ENCODE measurements at regions not wholly inside any gene's neighbourhood (a gene's known extent, or its start where the extent isn't known, plus 50 kb on each side); places are given as distances from the start of the nearest gene placed in this dataset.

DNA sequence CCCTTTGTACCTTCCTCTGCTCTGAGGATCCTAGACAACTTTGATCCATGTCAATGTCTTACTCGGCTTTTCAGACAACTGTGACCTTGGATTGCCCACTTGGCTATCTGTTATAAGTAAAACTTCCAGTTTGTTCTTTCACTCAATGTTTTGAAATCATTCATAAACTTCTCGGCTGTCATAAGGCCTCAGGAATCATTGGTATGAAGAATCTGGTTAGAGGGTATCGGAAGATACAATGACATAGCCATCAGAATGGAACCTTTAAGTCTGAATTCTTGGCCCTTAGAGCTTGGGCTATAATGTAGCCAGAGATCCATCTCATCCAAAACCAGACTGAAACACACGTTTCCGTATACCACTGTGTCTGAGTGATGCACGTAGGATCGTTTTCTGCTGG lies 59.0 kb upstream of the WDR1 start:
- ChIA-PET CTCF (no interaction called here), POLR2A (ENCODE audit: unreplicated experiment) (no interaction called here)
- Histone ChIP-seq H2BK5ac (ENCODE audit: low read depth, low read length, poor library complexity, severe bottlenecking) (peak overlapping the region; percentile 76), H2BK20ac (ENCODE audit: low read depth, low read length) (no peak overlapping the region), H3K36me3 (ENCODE audit: control insufficient read depth, insufficient read depth, low read length) (no peaks in the 10 kb centered on the region), H4K5ac (ENCODE audit: low read depth, low read length) (no peak overlapping the region; the same call in 1 of the 2 replicates), H3K4me3 (ENCODE audit: insufficient read depth, low read depth, low read length) (no peak overlapping the region), H3K18ac (ENCODE audit: low read depth, low read length) (peak overlapping the region; percentile 51; the same call in 1 of the 2 replicates), H3K4ac (ENCODE audit: low read depth, low read length) (no peak overlapping the region), H2BK15ac (ENCODE audit: low read depth, low read length) (no peak overlapping the region; the same call in 2 of the 3 replicates), H3K79me1 (ENCODE audit: low read depth in 1 of 2, low read length in 2 of 2) (no peaks in the 10 kb centered on the region), H3K14ac (replicated peaks; ENCODE audit: low read depth, low read length) (no peak overlapping the region; the same call in 1 of the 2 replicates), H3K9me1 (ENCODE audit: insufficient read depth, low read length) (no peaks in the 10 kb centered on the region), H2AFZ (replicated peaks; ENCODE audit: low read length, poor library complexity) (no peak overlapping the region), H3K9ac (ENCODE audit: low read depth, low read length) (no peak overlapping the region), H3K56ac (ENCODE audit: extremely low read depth, insufficient read depth, low read length) (no peak overlapping the region), H4K91ac (ENCODE audit: insufficient read depth, low read depth, low read length) (peak overlapping the region; percentile 47; the same call in 1 of the 2 replicates), H3K9me3 (ENCODE audit: control insufficient read depth, insufficient read depth, low read length) (no peaks in the 10 kb centered on the region), H2BK120ac (ENCODE audit: low read depth, low read length) (peak overlapping the region; percentile 61; the same call in 1 of the 2 replicates), H4K8ac (ENCODE audit: low read depth in 2 of 2, low read length in 2 of 2) (no peak overlapping the region; a peak in 1 of 4 replicates), H3K4me1 (ENCODE audit: control insufficient read depth, insufficient read depth, low read length) (peaks cover 4% of the 10 kb centered on the region; the same call in 1 of the 2 replicates), H3K27me3 (ENCODE audit: control insufficient read depth, insufficient read depth, low read length) (no peaks in the 10 kb centered on the region), H3K23ac (ENCODE audit: low read depth, low read length) (no peak overlapping the region), H2AK5ac (ENCODE audit: low read depth, low read length) (no peak overlapping the region), H4K20me1 (ENCODE audit: insufficient read depth, low read length) (no peaks in the 10 kb centered on the region), H2AK9ac (replicated peaks; ENCODE audit: low read depth, low read length, poor library complexity) (no peak overlapping the region), H3K4me2 (ENCODE audit: low read depth, low read length) (no peak overlapping the region), H3K27ac (ENCODE audit: insufficient read depth, low read length) (no peak overlapping the region)
- dilution Hi-C loops (cut with HindIII; ENCODE audit: low sequenced_read_pairs, unreplicated experiment) (no loop called here), in situ Hi-C loops (cut with MboI; ENCODE audit: low sequenced_read_pairs) (loop anchor here (25.0 kb wide), 1 partner anchor 88 kb away; no protein-coding TSS in a partner anchor), intact Hi-C loops (cut with micrococcal nuclease) (no loop called here)
- ATAC-seq (ENCODE audit: low read depth) (no peak; the same call in 1 of the 2 replicates), DNase-seq (no peak)
- TF ChIP-seq BHLHE40 (IDR thresholded peaks at IDR 0.05; ENCODE audit: low read depth, low read length), result no peak
- TF ChIP-seq POLR2A (IDR thresholded peaks at IDR 0.05; ENCODE audit: low read depth, low read length), result no peak
- TF ChIP-seq, protein P1, sequence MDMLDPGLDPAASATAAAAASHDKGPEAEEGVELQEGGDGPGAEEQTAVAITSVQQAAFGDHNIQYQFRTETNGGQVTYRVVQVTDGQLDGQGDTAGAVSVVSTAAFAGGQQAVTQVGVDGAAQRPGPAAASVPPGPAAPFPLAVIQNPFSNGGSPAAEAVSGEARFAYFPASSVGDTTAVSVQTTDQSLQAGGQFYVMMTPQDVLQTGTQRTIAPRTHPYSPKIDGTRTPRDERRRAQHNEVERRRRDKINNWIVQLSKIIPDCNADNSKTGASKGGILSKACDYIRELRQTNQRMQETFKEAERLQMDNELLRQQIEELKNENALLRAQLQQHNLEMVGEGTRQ (IDR thresholded peaks at IDR 0.05; ENCODE audit: low read depth, low read length), result no peak
- TF ChIP-seq, protein P2, sequence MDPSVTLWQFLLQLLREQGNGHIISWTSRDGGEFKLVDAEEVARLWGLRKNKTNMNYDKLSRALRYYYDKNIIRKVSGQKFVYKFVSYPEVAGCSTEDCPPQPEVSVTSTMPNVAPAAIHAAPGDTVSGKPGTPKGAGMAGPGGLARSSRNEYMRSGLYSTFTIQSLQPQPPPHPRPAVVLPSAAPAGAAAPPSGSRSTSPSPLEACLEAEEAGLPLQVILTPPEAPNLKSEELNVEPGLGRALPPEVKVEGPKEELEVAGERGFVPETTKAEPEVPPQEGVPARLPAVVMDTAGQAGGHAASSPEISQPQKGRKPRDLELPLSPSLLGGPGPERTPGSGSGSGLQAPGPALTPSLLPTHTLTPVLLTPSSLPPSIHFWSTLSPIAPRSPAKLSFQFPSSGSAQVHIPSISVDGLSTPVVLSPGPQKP (IDR thresholded peaks at IDR 0.05; ENCODE audit: borderline replicate concordance, low read depth, low read length), result no peak
- TF ChIP-seq MAZ (IDR thresholded peaks at IDR 0.05; ENCODE audit: borderline replicate concordance, low read depth, low read length), result no peak
- no peak for TF ChIP-seq CHD1 (IDR thresholded peaks at IDR 0.05; ENCODE audit: low read depth, low read length)
- TF ChIP-seq FOS (IDR thresholded peaks at IDR 0.05; ENCODE audit: low read depth, low read length), result no peak
- WGBS, 2 experiments (ENCODE audit: extremely low coverage in 2 of 2, insufficient read length in 1 of 2), result no CpG with 5 or more reads among the region's 7 CpGs
- BruUV-seq (replicated peaks), result no TSS peak
